HFFc6 (cell line): ENCODE measurements at regions not wholly inside any gene's neighbourhood (a gene's known extent, or its start where the extent isn't known, plus 50 kb on each side); places are given as distances from the start of the nearest gene placed in this dataset.
A peak's percentile ranks its signal among the peaks of the same experiment; 100 is the strongest.

Experiments
- DNase-seq: peaks from one replicate; pipeline ENCODE4 v3.0.0-alpha.2; 2018
- H3K27ac Mint-ChIP-seq: 2 replicates; pipeline ENCODE4 v1.8.0; 2020; ENCODE audit warnings: mild to moderate bottlenecking, mixed read lengths
- H3K27me3 Mint-ChIP-seq: 2 replicates; pipeline ENCODE4 v1.8.0; 2021; ENCODE audit warnings: mild to moderate bottlenecking, moderate library complexity, mixed read lengths; ENCODE audit not compliant: insufficient read depth
- H3K36me3 Mint-ChIP-seq: 2 replicates; pipeline ENCODE4 v1.8.0; 2021; ENCODE audit warnings: low read depth, mixed read lengths
- H3K4me1 Mint-ChIP-seq: 2 replicates; pipeline ENCODE4 v1.8.0; 2020; ENCODE audit warnings: low read depth, mixed read lengths
- H3K4me3 Mint-ChIP-seq: 2 replicates; pipeline ENCODE4 v1.8.0; 2020; ENCODE audit warnings: mild to moderate bottlenecking, moderate library complexity, mixed read lengths
- H3K9me3 Mint-ChIP-seq: 2 replicates; pipeline ENCODE4 v1.8.0; 2020; ENCODE audit warnings: mild to moderate bottlenecking, mixed read lengths
- CTCF ChIP-seq: fragments of 200-600 bp; sonication (generic); IDR thresholded peaks from 2 replicates; pipeline ENCODE4 v1.5.0; 2021; ENCODE audit warnings: antibody characterized with exemption, mild to moderate bottlenecking

GRCh38 chrX:95076449-95076848, 1402.4 kb downstream of the FAM133A start:
- DNase-seq, result peak; percentile 59
- H3K27me3 Mint-ChIP-seq, result no peaks in the 10 kb centered on the region
- no peak overlapping the region for H3K4me3 Mint-ChIP-seq
- no peaks in the 10 kb centered on the region for H3K9me3 Mint-ChIP-seq
- TF ChIP-seq CTCF, result peak; percentile 86
- H3K27ac Mint-ChIP-seq, result peak overlapping the region; percentile 71
- peaks cover 44% of the 10 kb centered on the region for H3K4me1 Mint-ChIP-seq
- H3K36me3 Mint-ChIP-seq, result no peaks in the 10 kb centered on the region

GRCh38 chrX:95101851-95102390, 1427.9 kb downstream of the FAM133A start:
- no peak for DNase-seq
- H3K27me3 Mint-ChIP-seq, result peaks cover 6% of the 10 kb centered on the region; the same call in 1 of the 2 replicates
- no peak overlapping the region for H3K27ac Mint-ChIP-seq
- no peaks in the 10 kb centered on the region for H3K4me1 Mint-ChIP-seq
- TF ChIP-seq CTCF, result no peak
- no peaks in the 10 kb centered on the region for H3K36me3 Mint-ChIP-seq
- H3K9me3 Mint-ChIP-seq, result no peaks in the 10 kb centered on the region
- no peak overlapping the region for H3K4me3 Mint-ChIP-seq

GRCh38 chrX:95117556-95117955, 1443.5 kb downstream of the FAM133A start:
- Mint-ChIP-seq H3K9me3 (peaks cover 5% of the 10 kb centered on the region; the same call in 1 of the 2 replicates), H3K4me1 (no peaks in the 10 kb centered on the region), H3K27me3 (no peaks in the 10 kb centered on the region), H3K4me3 (no peak overlapping the region), H3K27ac (no peak overlapping the region), H3K36me3 (no peaks in the 10 kb centered on the region)
- no peak for DNase-seq
- TF ChIP-seq CTCF, result no peak

- no peaks in the 10 kb centered on the region for H3K27me3 Mint-ChIP-seq
- no peaks in the 10 kb centered on the region for H3K36me3 Mint-ChIP-seq
- H3K4me1 Mint-ChIP-seq, result no peaks in the 10 kb centered on the region
- TF ChIP-seq CTCF, result no peak
- H3K4me3 Mint-ChIP-seq, result no peak overlapping the region
- H3K9me3 Mint-ChIP-seq, result peaks cover 4% of the 10 kb centered on the region
- DNase-seq, result no peak
- no peak overlapping the region for H3K27ac Mint-ChIP-seq
Measured at GRCh38 chrX:95145848-95146490, 1472.0 kb downstream of the FAM133A start.

GRCh38 chrX:95152810-95153209, 1478.8 kb downstream of the FAM133A start:
- TF ChIP-seq CTCF, result no peak
- no peak overlapping the region for H3K4me3 Mint-ChIP-seq
- DNase-seq, result no peak
- peaks cover 4% of the 10 kb centered on the region; the same call in 1 of the 2 replicates for H3K9me3 Mint-ChIP-seq
- no peak overlapping the region for H3K27ac Mint-ChIP-seq
- H3K36me3 Mint-ChIP-seq, result no peaks in the 10 kb centered on the region
- H3K4me1 Mint-ChIP-seq, result no peaks in the 10 kb centered on the region
- no peaks in the 10 kb centered on the region for H3K27me3 Mint-ChIP-seq
